HEK293T (cell line): ENCODE measurements at regions not wholly inside any gene's neighbourhood (a gene's known extent, or its start where the extent isn't known, plus 50 kb on each side); places are given as distances from the start of the nearest gene placed in this dataset.

ENCODE experiments used
- BHLHE40 ChIP-seq: fragments of 450-650 bp; IDR thresholded peaks from 2 replicates; pipeline ENCODE4 v1.6.1; 2016; ENCODE audit warnings: mild to moderate bottlenecking, moderate library complexity, borderline replicate concordance
- FOXM1 ChIP-seq: fragments of 450-650 bp; IDR thresholded peaks from 2 replicates; pipeline ENCODE4 v1.6.1; 2017; ENCODE audit warnings: mild to moderate bottlenecking, borderline replicate concordance
- NFRKB ChIP-seq: fragments of 450-650 bp; IDR thresholded peaks from 2 replicates; pipeline ENCODE4 v1.6.1; 2016; ENCODE audit warnings: mild to moderate bottlenecking, moderate library complexity
- SP1 ChIP-seq: fragments of 450-650 bp; IDR thresholded peaks from 2 replicates; pipeline ENCODE4 v1.6.1; 2017

- TF ChIP-seq BHLHE40 (no peak), NFRKB (no peak), FOXM1 (no peak), SP1 (no peak)
Observed at GRCh38 chr9:26567976-26568375, 324.6 kb downstream of the CAAP1 start.
